Motor neuron (in vitro differentiated cells): ENCODE measurements at regions not wholly inside any gene's neighbourhood (a gene's known extent, or its start where the extent isn't known, plus 50 kb on each side); places are given as distances from the start of the nearest gene placed in this dataset.

Source experiments
- ATAC-seq, 8 experiments: fragments of 200-7000 bp; cut with Tn5 transposase; replicated peaks in 6 of 8; 2 replicates each; pipeline ENCODE4 v1.8.0; 2021; ENCODE audit warnings: mild to moderate bottlenecking in 8 of 8, moderate library complexity in 8 of 8
- H3K27ac ChIP-seq, 2 donors: fragments of 250-450 bp; sonication (Bioruptor Pico); 2 replicates each; pipeline ENCODE4 v1.9.0; 2021; ENCODE audit warnings: antibody characterized with exemption in 2 of 2, mild to moderate bottlenecking in 2 of 2, moderate library complexity in 1 of 2
- H3K4me1 ChIP-seq, 2 donors: fragments of 250-450 bp; sonication (Bioruptor Pico); replicated peaks in 1 of 2; 2 replicates each; pipeline ENCODE4 v1.6.1; 2021; ENCODE audit warnings: antibody characterized with exemption in 2 of 2, mild to moderate bottlenecking in 2 of 2, moderate library complexity in 1 of 2
- H3K4me3 ChIP-seq, 5 donors: fragments of 250-450 bp; sonication (Bioruptor Pico); 2 replicates each; pipeline ENCODE4 v1.9.0; 2021; ENCODE audit warnings: antibody characterized with exemption in 5 of 5, mild to moderate bottlenecking in 5 of 5, moderate library complexity in 4 of 5
- WGBS, 10 experiments: fragments of 450-650 bp; shearing (Covaris generic); methylation state at CpG; one replicate each; pipeline ENCODE4 v1.0.0; 2022; 5-methylcytosine and 5-hydroxymethylcytosine counted together
- in situ Hi-C, 9 experiments: fragments of 400-800 bp; cut with MboI; loops; one replicate each; pipeline ENCODE4 v1.15.0; 2021; ENCODE audit warnings: low sequenced_read_pairs in 9 of 9, low pct_unique_long_range_greater_than_20kb in 2 of 9; ENCODE audit not compliant: unreplicated experiment in 9 of 9

DNA sequence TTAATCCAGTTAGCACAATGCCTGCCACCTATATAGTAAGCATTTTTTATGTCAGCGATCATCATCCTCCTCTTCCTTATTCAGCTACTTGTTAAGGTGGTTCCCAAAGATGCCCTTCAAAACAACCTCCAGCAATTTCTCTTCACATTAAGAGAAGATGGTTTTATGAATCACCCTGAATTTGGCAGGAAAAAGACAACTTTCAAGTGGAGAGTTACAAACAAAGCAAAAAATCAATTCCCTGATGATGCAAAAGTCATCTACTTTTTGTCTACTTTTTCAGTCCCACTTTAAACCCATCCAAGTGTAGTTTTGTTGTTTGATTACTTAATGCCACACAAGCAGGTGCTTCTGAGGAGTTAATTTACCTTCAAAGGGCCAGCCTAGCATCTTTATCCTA lies 139.1 kb upstream of the SERP2 start:
- WGBS, 10 experiments = 50 to 100% (median 86%) methylated on average over 1 of the region's 1 CpG; no CpG with 5 or more reads in 1 of the 10 experiments
- no peak for ATAC-seq
- no peak overlapping the region for H3K4me3 ChIP-seq
- in situ Hi-C loops = no loop called here
- no peak overlapping the region for H3K27ac ChIP-seq
- peaks cover 0 to 15% of the 10 kb centered on the region in 2 donors for H3K4me1 ChIP-seq

DNA sequence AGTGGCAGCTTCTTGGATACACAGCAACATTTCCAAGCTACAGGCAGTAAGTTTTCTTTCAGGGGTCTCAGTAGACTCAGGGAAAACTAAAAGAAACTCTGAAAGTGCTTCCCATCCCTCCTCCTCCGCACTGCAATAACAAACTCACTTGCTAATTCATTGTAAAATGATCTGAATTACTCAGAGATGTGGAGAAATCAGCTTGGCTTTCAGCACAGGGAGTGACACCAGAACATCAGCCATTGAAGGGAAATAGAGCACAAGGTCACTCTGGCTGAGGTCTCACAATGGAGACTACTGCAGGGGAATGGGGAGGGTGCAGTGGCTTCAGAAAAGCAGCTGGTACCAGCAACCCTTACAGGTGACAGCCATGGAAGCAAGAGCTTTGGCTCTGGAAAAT lies 137.3 kb upstream of the SERP2 start:
- ATAC-seq = peak in 2 of 8 experiments; percentile 8 to 46
- Histone ChIP-seq H3K27ac (no peak overlapping the region), H3K4me1 (peaks cover 10 to 27% of the 10 kb centered on the region in 2 donors), H3K4me3 (no peak overlapping the region)
- in situ Hi-C loops = no loop called here
- WGBS, 10 experiments = 40 to 100% methylated on average over 1 of the region's 1 CpG; no CpG with 5 or more reads in 8 of the 10 experiments

DNA sequence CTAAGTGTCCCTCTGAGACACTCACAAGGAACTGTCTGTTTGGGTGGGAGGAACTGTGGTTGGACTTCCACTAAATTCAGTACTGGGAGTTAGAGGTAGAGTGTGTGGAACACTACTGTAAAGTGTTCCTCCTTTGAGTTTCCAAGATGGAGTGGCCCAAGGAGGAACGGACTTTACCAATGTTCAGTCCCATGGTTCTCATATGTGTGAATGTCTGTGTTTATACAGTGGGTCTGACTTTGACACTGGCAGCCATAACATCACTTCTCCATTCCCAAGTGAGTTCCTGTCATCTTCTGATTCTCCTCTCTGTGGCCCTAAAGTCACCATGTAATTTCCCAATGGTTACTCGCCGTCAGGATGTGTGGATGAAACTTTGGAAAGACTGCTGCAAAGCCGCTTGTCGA lies 136.8 kb upstream of the SERP2 start:
- no peak overlapping the region for H3K27ac ChIP-seq
- in situ Hi-C loops = no loop called here

DNA sequence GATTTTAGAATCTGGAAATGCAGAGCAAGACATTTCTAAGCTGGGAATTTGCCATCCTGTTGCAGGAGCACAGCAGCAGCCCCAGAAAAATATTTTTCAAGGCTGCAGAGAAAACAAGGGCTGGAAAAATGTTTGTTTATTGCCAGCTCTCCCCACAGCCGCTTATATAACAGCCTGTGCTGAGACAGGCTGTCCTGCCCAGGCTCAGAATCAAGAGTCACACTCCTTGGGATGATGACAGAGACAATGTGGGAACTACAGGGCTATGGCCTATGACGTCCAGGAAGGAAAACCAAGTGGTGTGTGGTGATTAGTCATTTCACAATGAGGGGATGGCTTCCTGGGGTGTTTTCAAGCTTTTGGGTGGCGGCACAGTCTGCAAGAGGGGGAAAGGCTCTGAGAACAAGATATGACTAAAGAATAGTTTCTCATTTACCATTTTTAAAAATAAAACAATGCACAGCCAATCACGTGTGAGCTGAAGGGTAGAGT lies 136.3 kb upstream of the SERP2 start:
- Histone ChIP-seq H3K4me1 (peaks cover 10 to 30% of the 10 kb centered on the region in 2 donors), H3K27ac (no peak overlapping the region), H3K4me3 (no peak overlapping the region)
- 6 to 86% (median 56%) methylated on average over 1 to 4 of the region's 4 CpGs; no CpG with 5 or more reads in 1 of the 10 experiments for WGBS, 10 experiments
- ATAC-seq = peak in 7 of 8 experiments; percentile 53 to 93 (median 88)
- in situ Hi-C loops = no loop called here

More for the DNA sequence above, 136.8 kb upstream of the SERP2 start:
- ATAC-seq = no peak
- WGBS, 10 experiments = 40 to 100% (median 96%) methylated on average over 1 to 5 of the region's 5 CpGs; no CpG with 5 or more reads in 2 of the 10 experiments
- Histone ChIP-seq H3K4me3 (no peak overlapping the region), H3K4me1 (peaks cover 10 to 30% of the 10 kb centered on the region in 2 donors)

DNA sequence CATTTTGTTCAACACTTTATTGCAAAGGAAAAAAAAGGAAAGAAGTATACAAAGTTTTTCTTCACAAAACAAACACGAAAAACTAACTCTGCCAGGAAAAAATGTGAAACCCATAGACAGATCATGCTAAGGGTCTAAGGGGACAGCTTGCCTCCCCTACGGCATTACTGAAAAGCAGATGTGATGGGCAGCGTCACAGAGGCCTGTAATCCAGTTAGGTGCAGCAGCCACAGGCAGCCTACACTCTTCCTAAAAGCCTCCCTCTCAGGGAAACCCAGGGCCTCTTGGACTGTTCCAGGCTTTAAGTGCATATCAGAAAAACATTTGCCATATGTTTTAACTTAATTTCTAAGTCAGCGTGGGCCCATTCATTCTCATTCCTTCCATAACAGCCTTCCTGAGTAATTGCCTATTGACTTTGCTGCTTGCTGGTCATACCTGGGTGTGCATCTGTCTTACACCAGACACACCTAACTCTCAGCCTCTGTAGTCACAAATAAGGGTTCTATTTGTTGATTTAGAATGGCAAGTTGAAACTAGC lies 135.7 kb upstream of the SERP2 start:
- peaks cover 13 to 33% of the 10 kb centered on the region in 2 donors for H3K4me1 ChIP-seq
- H3K27ac ChIP-seq = no peak overlapping the region
- H3K4me3 ChIP-seq = no peak overlapping the region
- WGBS, 10 experiments = 13 to 100% (median 78%) methylated on average over 1 to 4 of the region's 4 CpGs
- in situ Hi-C loops = no loop called here
- ATAC-seq = peak in 2 of 8 experiments; percentile 28 to 37

DNA sequence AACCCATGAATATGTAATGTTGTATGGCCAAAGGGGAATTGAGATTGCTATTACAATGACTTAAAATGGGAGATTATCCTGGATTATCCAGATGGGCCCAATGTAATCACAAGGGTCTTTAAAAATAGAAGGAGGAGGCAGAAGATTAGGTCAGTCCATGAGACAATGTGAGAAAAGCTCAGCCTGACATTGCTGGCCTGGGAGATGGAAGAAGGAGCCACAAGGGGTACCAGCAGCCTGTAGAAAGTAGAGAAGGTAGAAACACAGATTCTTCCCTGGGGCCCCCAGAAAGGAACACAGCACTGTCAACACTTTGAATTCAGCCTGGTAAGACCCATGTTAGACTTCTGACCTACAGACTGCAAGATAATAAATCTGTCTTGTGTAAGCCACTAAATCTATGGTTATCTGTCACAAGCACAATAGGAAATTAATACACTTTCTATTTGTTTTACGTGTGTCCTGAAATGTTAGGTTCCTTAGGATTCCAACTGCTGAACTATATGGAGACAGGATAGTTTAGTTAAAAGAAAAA lies 132.9 kb upstream of the SERP2 start:
- 29 to 100% (median 72%) methylated on average over 1 of the region's 1 CpG; no CpG with 5 or more reads in 2 of the 10 experiments for WGBS, 10 experiments
- in situ Hi-C loops = no loop called here

DNA sequence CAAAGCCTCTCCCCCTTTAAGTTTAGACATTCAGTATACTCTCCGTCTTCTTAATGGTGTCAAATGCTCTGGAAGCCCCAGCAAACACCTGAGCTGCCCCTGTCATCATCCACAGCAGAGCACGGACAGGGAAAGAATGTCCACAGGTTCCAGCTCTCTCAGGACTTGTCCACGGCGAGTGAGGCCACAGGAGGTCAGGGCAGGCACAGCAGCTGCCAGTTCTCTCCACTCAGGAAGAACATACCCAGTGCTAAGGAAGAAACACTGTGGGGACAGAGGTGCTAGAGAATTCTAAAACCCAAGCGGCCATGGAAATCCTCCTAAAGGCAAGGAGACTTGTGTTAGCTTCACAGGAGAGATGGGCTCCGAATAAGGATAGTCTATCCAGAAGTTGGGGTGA lies 132.0 kb upstream of the SERP2 start:
- in situ Hi-C loops = no loop called here

More for the DNA sequence above, 132.9 kb upstream of the SERP2 start:
- no peak overlapping the region for H3K27ac ChIP-seq
- H3K4me1 ChIP-seq = peaks cover 23 to 47% of the 10 kb centered on the region in 2 donors
- ATAC-seq = peak in 2 of 8 experiments; percentile 11 to 21
- H3K4me3 ChIP-seq = no peak overlapping the region

DNA sequence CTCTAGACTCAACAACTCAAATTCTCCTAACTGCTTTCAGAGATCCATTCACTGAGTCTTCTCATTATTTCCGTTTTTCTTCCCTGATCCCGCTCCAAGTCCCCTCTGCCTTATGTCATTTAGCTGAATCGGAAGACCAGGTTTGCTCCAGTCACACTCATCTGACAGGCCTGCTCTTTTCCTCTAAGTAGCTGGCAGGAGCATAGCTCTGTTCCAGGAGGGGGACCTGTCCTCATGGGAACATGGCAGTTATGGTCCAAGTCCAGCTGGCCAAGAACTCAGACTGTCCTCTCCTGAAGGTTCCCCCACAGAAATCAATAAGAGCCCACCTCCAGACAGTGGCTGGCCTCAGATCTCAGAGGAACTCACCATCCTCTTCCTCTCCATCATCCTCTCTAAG lies 130.9 kb upstream of the SERP2 start:
- no peak overlapping the region for H3K27ac ChIP-seq
- WGBS, 10 experiments = 60 to 100% (median 97%) methylated on average over 1 to 3 of the region's 3 CpGs; no CpG with 5 or more reads in 3 of the 10 experiments
- peaks cover 23 to 44% of the 10 kb centered on the region in 2 donors for H3K4me1 ChIP-seq
- in situ Hi-C loops = no loop called here
- H3K4me3 ChIP-seq = no peak overlapping the region
- ATAC-seq = peak in 5 of 8 experiments; percentile 7 to 35 (median 28)

More for the DNA sequence above, 132.0 kb upstream of the SERP2 start:
- Histone ChIP-seq H3K27ac (peak overlapping the region in 1 of 2 donors; percentile 9), H3K4me3 (no peak overlapping the region), H3K4me1 (peaks cover 23 to 47% of the 10 kb centered on the region in 2 donors)
- WGBS, 10 experiments = 51 to 100% (median 90%) methylated on average over 1 to 5 of the region's 6 CpGs; no CpG with 5 or more reads in 1 of the 10 experiments
- no peak for ATAC-seq

DNA sequence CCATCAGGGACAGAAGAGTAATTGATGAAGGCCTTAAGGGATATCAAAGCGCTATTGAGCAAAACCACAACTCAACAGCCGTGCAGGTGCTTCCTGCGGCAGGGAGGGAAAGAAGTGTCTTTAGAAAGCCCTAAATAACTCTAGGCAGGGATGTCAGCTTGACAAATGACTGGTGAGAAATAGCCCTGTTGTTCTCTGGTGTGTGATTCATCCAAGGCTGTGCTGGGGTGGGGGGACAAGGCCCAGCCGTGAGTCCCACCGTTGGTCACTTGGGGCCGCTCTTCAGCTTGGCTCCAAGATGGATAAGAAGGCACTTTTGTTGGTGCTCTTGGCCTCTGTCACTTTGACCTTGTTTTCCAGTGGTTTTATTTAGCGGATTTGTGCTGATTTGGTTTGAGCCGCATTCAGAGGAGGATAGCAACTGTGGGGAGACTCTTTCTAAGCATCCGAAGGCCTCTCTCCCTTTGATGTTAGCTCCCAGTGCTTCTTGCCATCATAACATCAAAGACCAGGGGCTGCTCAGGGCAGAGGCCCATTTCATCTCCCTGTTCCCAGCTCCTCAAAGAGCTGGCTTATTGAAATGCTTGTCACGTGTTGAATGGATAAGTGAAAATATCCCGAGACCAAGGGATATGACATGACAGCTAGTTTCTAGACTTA lies 130.3 kb upstream of the SERP2 start:
- no peak overlapping the region for H3K27ac ChIP-seq
- H3K4me1 ChIP-seq = peaks cover 23 to 44% of the 10 kb centered on the region in 2 donors
- WGBS, 10 experiments = 20 to 95% (median 30%) methylated on average over 2 to 9 of the region's 11 CpGs; no CpG with 5 or more reads in 1 of the 10 experiments
- ATAC-seq = peak; percentile 43 to 96 (median 92)
- no peak overlapping the region for H3K4me3 ChIP-seq
- in situ Hi-C loops = no loop called here

DNA sequence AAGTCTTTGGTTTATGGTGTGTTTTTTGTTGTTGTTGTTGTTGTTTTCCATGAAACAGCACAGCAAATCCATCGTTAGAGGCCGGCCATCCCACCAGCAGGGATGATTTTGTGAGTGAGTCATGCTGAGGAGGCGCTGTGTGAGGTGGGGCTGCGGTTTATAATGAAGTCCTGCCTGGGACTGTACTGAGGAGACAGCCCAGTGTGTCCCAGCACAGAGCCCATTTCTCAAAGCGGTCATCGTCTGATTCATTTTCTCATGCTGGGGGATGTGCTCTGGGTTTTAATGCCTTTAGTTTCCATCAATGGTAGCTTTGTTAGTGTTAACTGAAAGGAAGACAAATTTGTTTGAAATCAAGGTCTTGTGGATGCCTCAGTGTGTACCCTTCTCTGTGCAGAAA lies 129.3 kb upstream of the SERP2 start:
- H3K4me3 ChIP-seq = no peak overlapping the region
- peaks cover 23 to 45% of the 10 kb centered on the region in 2 donors for H3K4me1 ChIP-seq
- in situ Hi-C loops = no loop called here
- ATAC-seq = peak in 7 of 8 experiments; percentile 39 to 96 (median 59)
- H3K27ac ChIP-seq = no peak overlapping the region
- 0 to 84% (median 43%) methylated on average over 2 to 5 of the region's 6 CpGs; no CpG with 5 or more reads in 4 of the 10 experiments for WGBS, 10 experiments

DNA sequence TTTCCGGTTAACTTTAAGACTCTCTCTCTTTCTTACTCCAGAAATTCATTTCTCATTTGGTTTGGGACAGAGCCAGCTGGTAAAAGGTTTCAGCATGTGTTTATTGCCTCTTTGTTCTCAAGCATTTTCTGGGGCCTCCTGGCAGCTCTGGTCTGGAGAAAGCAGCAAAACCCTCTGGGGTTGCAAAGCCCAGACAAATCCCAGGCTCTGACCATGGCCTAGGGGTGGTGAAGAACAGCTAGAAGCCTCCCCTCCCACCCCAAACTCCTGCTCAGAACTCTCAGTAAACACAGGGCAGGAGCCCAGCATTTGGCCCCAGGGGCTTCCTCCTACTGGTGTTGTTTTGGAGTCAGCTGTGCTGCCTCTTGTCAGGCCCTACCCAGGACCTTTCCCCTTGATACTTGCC lies 124.2 kb upstream of the SERP2 start:
- Histone ChIP-seq H3K27ac (no peak overlapping the region), H3K4me1 (peaks cover 1 to 13% of the 10 kb centered on the region in 2 donors), H3K4me3 (no peak overlapping the region)
- WGBS, 10 experiments = 0 to 83% (median 63%) methylated on average over 1 of the region's 1 CpG; no CpG with 5 or more reads in 2 of the 10 experiments
- in situ Hi-C loops = no loop called here
- peak in 4 of 8 experiments; percentile 24 to 86 (median 78) for ATAC-seq

DNA sequence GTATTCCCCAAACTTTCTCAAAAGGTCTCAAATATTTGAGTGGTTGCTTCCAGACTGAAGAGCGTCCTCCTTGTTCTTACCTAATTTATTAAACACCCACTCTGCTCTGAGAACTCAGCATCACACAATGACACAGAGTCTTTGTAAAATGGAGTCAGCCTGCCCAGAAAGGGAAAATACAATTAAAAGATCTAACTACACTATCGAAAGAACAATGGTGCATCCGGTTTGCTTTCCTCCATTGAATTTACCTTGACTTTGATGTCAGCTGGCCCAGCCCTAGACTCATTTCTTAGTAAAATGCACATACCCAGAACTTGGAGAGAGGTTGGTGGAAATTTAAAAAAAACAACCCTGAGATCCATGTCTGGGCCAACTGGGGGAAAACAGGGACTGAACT lies 120.7 kb upstream of the SERP2 start:
- no peak for ATAC-seq
- in situ Hi-C loops = loop anchor here in 1 of 9 experiments (25.0 kb wide), 1 partner anchor 184 kb away; no protein-coding TSS in a partner anchor
- Histone ChIP-seq H3K27ac (no peak overlapping the region), H3K4me1 (peaks cover 14 to 16% of the 10 kb centered on the region in 2 donors), H3K4me3 (no peak overlapping the region)
- 68 to 100% (median 96%) methylated on average over 1 to 3 of the region's 3 CpGs; no CpG with 5 or more reads in 2 of the 10 experiments for WGBS, 10 experiments
